ENCODE measurements at regions not wholly inside any gene's neighbourhood (a gene's known extent, or its start where the extent isn't known, plus 50 kb on each side); places are given as distances from the start of the nearest gene placed in this dataset.
A peak's percentile ranks its signal among the peaks of the same experiment; 100 is the strongest.

- TF ChIP-seq EP300 (IDR thresholded peaks at IDR 0.05) (no peak), CTCF (IDR thresholded peaks at IDR 0.05) (no peak), POLR2A (IDR thresholded peaks at IDR 0.05) (no peak)
- H3K27ac ChIP-seq = no peak overlapping the region
- no peaks in the 10 kb centered on the region for H3K9me3 ChIP-seq
- H3K27me3 ChIP-seq = no peaks in the 10 kb centered on the region
- peaks cover 0 to 42% (median 6%) of the 10 kb centered on the region in 4 donors for H3K4me1 ChIP-seq
- no peak for DNase-seq (ENCODE audit: low spot score in 2 of 2)
- no peaks in the 10 kb centered on the region for H3K36me3 ChIP-seq
- no peak overlapping the region for H3K4me3 ChIP-seq
- WGBS, 2 donors = 76 to 82% methylated on average over 3 of the region's 3 CpGs
Observed at GRCh38 chr5:82355053-82355452, 76.9 kb upstream of the RPS23 start.

GRCh38 chr5:82354543-82354942, 76.4 kb upstream of the RPS23 start:
- H3K9me3 ChIP-seq = no peaks in the 10 kb centered on the region
- peaks cover 0 to 47% (median 9%) of the 10 kb centered on the region in 4 donors for H3K4me1 ChIP-seq
- no peaks in the 10 kb centered on the region for H3K27me3 ChIP-seq
- H3K4me3 ChIP-seq = no peak overlapping the region
- no peaks in the 10 kb centered on the region for H3K36me3 ChIP-seq
- 82 to 90% methylated on average over 2 of the region's 2 CpGs for WGBS, 2 donors
- no peak overlapping the region for H3K27ac ChIP-seq
- TF ChIP-seq POLR2A (IDR thresholded peaks at IDR 0.05) (no peak), EP300 (IDR thresholded peaks at IDR 0.05) (no peak), CTCF (IDR thresholded peaks at IDR 0.05) (no peak)
- DNase-seq (ENCODE audit: low spot score in 2 of 2) = no peak

- DNase-seq (ENCODE audit: low spot score in 2 of 2) = no peak
- WGBS, 2 donors = 98 to 99% methylated on average over 3 of the region's 3 CpGs
- H3K36me3 ChIP-seq = no peaks in the 10 kb centered on the region
- H3K27ac ChIP-seq = no peak overlapping the region
- no peak overlapping the region for H3K4me3 ChIP-seq
- TF ChIP-seq EP300 (IDR thresholded peaks at IDR 0.05) = no peak
- no peak for TF ChIP-seq CTCF (IDR thresholded peaks at IDR 0.05)
- TF ChIP-seq POLR2A (IDR thresholded peaks at IDR 0.05) = no peak
- H3K27me3 ChIP-seq = no peaks in the 10 kb centered on the region
- H3K9me3 ChIP-seq = no peaks in the 10 kb centered on the region
- peaks cover 0 to 54% (median 13%) of the 10 kb centered on the region in 4 donors for H3K4me1 ChIP-seq
Observed at GRCh38 chr5:82353522-82353921, 75.4 kb upstream of the RPS23 start.

GRCh38 chr5:82352146-82352791, 74.1 kb upstream of the RPS23 start:
- TF ChIP-seq CTCF (IDR thresholded peaks at IDR 0.05) (no peak), POLR2A (IDR thresholded peaks at IDR 0.05) (no peak), EP300 (IDR thresholded peaks at IDR 0.05) (no peak)
- Histone ChIP-seq H3K4me1 (peaks cover 0 to 56% (median 9%) of the 10 kb centered on the region in 4 donors), H3K36me3 (no peaks in the 10 kb centered on the region), H3K27ac (peak overlapping the region in 1 of 4 donors; percentile 47), H3K9me3 (no peaks in the 10 kb centered on the region), H3K4me3 (no peak overlapping the region), H3K27me3 (no peaks in the 10 kb centered on the region)
- WGBS, 2 donors = 50 to 58% methylated on average over 7 of the region's 7 CpGs
- DNase-seq (ENCODE audit: low spot score in 2 of 2) = no peak

- Histone ChIP-seq H3K9me3 (no peaks in the 10 kb centered on the region), H3K4me1 (peaks cover 0 to 56% (median 12%) of the 10 kb centered on the region in 4 donors), H3K27me3 (no peaks in the 10 kb centered on the region), H3K27ac (peak overlapping the region in 1 of 4 donors; percentile 30), H3K4me3 (no peak overlapping the region), H3K36me3 (no peaks in the 10 kb centered on the region)
- no peak for DNase-seq (ENCODE audit: low spot score in 2 of 2)
- TF ChIP-seq EP300 (IDR thresholded peaks at IDR 0.05) (no peak), CTCF (IDR thresholded peaks at IDR 0.05) (peak; percentile 61 to 90 (median 71))
- 0% methylated on average over 2 of the region's 2 CpGs for WGBS, 2 donors
Observed at GRCh38 chr5:82351754-82352145, 73.6 kb upstream of the RPS23 start.

Data from tibial nerve (tissue), 4 donors.